ENCODE measurements at regions not wholly inside any gene's neighbourhood (a gene's known extent, or its start where the extent isn't known, plus 50 kb on each side); places are given as distances from the start of the nearest gene placed in this dataset.

DNA sequence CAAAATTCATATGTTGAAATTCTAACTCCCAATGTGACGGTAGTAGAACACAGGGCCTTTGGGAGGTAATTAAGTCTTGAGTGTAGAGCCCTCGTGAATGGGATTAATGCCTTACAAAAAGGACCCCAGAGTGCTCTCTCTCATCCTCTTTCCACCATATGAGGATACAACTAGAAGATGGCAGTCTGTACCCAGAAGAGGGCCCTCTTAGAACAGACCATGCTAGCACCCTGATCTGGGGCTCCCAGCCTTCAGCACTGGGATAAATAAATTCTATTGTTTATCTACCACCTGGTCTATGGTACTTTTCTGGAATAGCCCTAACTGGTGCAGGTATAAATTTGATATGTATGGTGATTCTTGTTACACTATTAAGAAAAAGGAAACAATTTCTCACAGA lies 332.3 kb downstream of the BRINP1 start:
- TF ChIP-seq, protein P1, sequence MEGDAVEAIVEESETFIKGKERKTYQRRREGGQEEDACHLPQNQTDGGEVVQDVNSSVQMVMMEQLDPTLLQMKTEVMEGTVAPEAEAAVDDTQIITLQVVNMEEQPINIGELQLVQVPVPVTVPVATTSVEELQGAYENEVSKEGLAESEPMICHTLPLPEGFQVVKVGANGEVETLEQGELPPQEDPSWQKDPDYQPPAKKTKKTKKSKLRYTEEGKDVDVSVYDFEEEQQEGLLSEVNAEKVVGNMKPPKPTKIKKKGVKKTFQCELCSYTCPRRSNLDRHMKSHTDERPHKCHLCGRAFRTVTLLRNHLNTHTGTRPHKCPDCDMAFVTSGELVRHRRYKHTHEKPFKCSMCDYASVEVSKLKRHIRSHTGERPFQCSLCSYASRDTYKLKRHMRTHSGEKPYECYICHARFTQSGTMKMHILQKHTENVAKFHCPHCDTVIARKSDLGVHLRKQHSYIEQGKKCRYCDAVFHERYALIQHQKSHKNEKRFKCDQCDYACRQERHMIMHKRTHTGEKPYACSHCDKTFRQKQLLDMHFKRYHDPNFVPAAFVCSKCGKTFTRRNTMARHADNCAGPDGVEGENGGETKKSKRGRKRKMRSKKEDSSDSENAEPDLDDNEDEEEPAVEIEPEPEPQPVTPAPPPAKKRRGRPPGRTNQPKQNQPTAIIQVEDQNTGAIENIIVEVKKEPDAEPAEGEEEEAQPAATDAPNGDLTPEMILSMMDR (IDR thresholded peaks at IDR 0.05; ENCODE audit: low read depth, low read length): no peak
- no peak for TF ChIP-seq POLR2A (IDR thresholded peaks at IDR 0.05; ENCODE audit: extremely low read depth, insufficient read length)
- TF ChIP-seq, protein P2, sequence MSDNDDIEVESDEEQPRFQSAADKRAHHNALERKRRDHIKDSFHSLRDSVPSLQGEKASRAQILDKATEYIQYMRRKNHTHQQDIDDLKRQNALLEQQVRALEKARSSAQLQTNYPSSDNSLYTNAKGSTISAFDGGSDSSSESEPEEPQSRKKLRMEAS (IDR thresholded peaks at IDR 0.05; ENCODE audit: low read depth, low read length): no peak
